ENCODE measurements at regions not wholly inside any gene's neighbourhood (a gene's known extent, or its start where the extent isn't known, plus 50 kb on each side); places are given as distances from the start of the nearest gene placed in this dataset.
"Not testable (repeated sequence)": the region's sequence is repeated elsewhere in the genome, so short reads cannot be mapped to it uniquely, and the experiment has no call there.

- DNase-seq (ENCODE audit: low read depth) = no peak
Measured at GRCh38 chr13:50274181-50274580, 258.9 kb downstream of the KCNRG start.

- DNase-seq (ENCODE audit: low read depth) = no peak
Measured at GRCh38 chr13:50275392-50276063, 260.3 kb downstream of the KCNRG start.

DNA sequence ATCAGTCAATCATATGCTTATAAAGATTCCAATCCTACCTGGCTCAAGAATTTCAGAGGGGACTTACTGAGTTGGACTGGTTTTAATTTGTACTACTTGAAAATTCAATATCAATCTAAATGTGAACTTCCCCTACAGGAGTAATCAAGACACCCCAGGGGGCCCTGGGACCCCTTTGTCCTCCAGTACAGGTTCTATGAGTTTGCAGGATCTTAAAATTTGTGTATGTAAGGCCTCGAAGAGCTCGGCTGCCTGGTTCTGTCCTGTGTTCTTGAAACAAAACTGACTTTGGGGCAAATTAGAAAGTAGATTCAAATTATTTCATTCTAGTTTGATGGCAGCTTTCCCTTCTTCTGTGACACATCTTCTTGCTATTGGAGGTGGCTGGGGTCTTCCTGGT is 261.3 kb downstream of the KCNRG start:
- DNase-seq (ENCODE audit: low read depth) = no peak

GRCh38 chr13:50277127-50277526 is 261.9 kb downstream of the KCNRG start:
- DNase-seq (ENCODE audit: low read depth) = no peak

DNA sequence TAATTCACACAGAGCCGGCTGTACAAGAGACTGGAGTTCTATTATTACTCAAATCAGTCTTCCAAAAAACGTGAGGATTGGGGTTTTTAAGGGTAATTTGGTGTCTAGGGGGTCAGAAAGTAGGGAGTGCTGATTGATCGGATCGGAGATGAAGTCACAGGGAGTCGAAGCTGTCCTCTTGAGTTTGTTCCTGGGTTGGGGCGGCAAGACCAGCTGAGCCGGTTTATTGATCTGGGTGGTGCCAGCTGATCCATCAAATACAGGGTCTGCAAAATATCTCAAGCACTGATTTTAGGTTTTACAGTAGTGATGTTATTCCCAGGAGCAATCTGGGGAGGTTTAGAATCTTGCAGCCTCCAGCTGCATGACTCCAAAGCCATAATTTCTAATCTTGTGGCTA is 262.7 kb downstream of the KCNRG start:
- DNase-seq (ENCODE audit: low read depth) = no peak

GRCh38 chr13:50280441-50280937 is 265.2 kb downstream of the KCNRG start:
- DNase-seq (ENCODE audit: low read depth) = no peak

GRCh38 chr13:50282016-50282415 is 266.8 kb downstream of the KCNRG start:
- no peak for DNase-seq (ENCODE audit: low read depth)

GRCh38 chr13:50283017-50283416 is 267.8 kb downstream of the KCNRG start:
- no peak for DNase-seq (ENCODE audit: low read depth)

- no peak for DNase-seq (ENCODE audit: low read depth)
Measured at GRCh38 chr13:50284540-50284939, 269.3 kb downstream of the KCNRG start.

DNA sequence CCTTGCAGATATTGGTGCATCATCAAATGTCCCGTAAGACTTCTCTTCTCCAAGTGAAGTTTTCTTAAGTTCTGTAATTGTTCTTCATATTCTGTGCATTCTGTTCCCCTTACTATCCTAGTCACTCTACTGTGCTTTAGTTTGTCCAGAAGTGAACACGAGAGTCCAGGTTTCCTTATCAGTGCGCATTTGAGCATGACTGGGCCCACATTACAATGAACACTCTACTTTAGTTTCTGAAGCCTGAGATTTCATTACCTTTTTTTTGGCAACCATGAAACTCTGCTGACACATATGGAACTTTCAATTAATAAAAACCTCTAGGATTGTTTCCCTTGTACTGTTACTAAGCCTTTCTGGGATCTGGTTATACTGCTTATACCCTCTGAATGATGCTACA is 270.0 kb downstream of the KCNRG start:
- no peak for DNase-seq (ENCODE audit: low read depth)

GRCh38 chr13:50286324-50286723 is 271.1 kb downstream of the KCNRG start:
- no peak for DNase-seq (ENCODE audit: low read depth)

DNA sequence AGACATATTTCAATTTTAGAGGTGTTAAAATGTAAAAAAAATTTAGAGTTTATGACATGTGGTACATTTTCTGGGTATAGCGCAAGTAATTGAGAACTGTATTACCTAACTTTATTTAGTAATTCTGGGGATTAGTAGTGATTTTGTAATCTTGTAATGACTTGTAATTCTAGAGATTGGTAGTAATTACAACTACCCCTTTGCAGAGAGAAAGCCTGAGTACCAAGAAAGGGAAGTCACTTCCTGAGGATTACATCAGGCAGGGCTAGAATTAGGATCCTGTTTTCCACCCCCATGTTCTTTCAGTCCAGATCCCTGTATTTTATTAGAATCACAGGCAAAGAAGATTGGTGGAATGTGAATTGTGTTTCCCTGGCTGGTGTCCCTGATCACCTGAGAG is 274.9 kb downstream of the KCNRG start:
- no peak for DNase-seq (ENCODE audit: low read depth)

DNA sequence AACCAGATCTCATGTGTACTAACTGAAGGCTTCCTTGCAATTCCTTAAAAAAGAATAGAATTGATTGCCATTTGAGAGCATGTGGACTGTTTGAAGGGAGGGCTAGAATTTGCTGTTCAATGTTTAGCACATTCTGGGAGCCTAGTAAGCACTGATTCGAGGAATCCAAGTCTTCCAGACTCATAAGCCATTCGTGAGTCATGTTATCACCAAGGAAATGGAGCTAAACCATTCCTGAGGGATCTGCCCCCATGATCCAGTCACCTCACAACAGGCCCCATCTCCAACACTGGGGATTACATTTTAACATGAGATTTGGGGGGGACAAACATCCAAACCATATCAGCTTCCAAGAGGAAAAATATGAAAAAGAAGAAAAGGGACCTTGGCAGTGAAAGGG is 276.4 kb downstream of the KCNRG start:
- peak; percentile 3 for DNase-seq (ENCODE audit: low read depth)

- no peak for DNase-seq (ENCODE audit: low read depth)
Measured at GRCh38 chr13:50292081-50292480, 276.8 kb downstream of the KCNRG start.

GRCh38 chr13:50294425-50294824 is 279.2 kb downstream of the KCNRG start:
- DNase-seq (ENCODE audit: low read depth) = not testable (repeated sequence)

GRCh38 chr13:50299546-50300249 is 284.5 kb downstream of the KCNRG start:
- no peak for DNase-seq (ENCODE audit: low read depth)

DNA sequence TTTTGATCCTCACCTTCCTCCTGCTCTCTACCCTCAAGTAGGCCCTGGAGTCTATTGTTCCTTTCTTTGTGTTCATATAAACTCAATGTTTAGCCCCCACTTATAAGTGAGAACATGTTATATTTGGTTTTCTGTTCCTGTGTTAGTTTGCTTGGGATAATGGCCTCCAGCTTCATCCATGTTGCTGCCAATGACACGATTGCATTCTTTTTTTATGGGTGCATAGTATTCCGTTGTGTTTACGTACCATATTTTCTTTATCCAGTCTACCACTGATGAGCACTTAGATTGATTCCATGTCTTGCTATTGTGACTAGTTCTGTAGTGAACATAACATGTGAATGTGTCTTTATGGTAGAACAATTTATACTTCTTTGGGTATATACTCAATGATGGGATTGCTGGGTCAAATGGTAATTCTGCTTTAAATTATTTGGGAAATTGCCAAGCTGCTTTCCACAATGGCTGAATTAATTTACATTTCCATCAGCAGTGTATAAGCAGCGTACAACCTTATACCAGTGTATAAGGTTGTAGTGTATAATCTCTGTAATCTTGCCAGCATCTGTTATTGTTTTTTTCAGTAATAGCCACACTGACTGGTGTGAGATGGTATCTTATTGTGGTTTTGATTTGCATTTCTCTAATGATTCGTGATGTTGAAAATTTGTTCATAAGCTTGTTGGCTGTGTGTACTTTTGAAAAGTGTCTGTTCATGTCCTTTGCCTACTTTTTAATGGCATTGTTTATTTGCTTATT is 288.9 kb downstream of the KCNRG start:
- no peak for DNase-seq (ENCODE audit: low read depth)

DNA sequence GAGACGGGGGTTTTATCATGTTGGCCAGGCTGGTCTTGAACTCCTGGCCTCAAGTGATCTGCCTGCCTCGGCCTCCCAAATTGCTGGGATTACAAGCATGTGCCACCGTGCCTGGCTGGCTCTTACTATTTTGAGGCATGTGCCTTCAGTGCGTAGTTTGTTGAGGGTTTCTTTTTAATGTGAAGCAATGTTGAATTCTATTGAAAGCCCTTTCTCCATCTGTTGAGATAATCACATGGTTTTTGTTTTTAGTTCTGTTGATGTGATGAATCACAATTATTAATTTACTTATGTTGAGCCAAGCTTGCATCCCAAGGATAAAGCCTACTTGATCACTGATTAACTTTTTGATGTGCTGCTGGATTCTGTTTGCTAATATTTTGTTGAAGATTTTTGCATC is 290.9 kb downstream of the KCNRG start:
- DNase-seq (ENCODE audit: low read depth) = no peak

DNA sequence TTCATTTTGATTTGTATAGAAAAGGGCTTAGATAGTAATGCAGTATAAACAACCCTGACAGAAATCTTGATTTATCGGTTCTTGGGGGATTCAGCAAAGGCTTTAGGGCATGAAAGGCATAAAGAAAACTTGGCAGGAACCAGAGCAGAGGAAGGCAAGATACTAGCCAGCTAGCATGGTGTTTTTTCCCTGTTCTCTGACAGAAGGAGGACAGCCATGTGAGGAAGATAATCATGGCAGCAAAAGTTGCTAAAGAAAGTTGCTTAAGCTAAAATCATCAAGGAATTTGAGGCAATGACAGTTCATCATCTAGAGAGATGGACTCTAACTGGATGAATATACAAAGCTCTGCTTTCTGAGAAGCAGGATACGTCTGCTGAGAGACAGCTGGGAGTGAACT is 294.1 kb downstream of the KCNRG start:
- no peak for DNase-seq (ENCODE audit: low read depth)

DNA sequence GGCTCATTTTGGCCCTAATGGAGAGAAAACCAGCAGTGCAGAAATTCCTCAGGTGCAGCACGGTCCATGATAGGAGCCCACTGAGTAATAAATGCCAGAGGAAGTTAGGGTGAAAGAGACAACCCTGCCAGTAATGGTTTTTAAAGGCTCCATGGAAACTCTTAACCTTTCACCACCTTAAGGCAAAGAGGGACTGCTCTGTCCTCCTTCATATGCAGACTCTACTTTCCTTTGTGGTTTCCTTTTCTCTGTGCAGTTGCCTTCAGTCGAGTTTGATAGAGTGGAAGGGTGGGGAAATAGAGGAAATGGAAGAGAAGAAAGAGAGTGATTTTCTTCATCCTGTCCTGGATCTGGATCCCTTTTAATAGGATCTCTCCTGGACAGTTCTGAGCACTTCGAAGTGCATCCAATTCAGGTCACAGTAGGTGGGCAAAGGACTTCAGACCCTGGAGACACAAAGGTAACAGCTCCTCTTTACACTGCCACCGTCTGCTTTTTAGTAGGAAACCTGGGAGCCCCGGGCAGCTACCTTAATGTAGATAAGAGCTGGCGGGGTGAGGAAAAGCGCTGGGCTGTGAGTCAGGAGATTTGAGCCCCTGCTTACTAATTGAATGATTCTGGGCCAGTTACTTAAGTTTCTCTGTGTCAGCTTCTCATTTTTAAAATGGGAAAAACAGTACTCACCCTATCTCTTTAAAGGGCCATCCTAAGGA is 294.8 kb downstream of the KCNRG start:
- no peak for DNase-seq (ENCODE audit: low read depth)

- DNase-seq (ENCODE audit: low read depth) = no peak
Measured at GRCh38 chr13:50310734-50311133, 295.5 kb downstream of the KCNRG start.

DNA sequence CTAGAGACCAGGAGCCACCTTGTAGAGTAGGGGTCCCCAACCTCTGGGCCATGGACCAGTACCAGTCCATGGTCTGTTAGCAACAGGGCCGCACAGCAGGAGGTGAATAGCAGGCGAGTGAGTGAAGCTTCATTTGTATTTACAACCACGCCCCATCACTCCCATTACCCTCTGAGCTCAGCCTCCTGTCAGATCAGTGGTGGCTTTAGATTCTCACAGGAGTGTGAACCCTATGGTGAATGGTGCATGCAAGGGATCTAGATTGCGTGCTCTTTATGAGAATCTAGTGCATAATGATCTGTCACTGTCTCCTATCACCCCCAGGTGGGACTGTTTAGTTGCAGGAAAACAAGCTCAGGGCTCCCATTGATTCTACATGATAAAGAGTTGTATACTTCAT is 303.6 kb downstream of the KCNRG start:
- DNase-seq (ENCODE audit: low read depth) = no peak
